Neural cell (in vitro differentiated cells): ENCODE measurements at regions not wholly inside any gene's neighbourhood (a gene's known extent, or its start where the extent isn't known, plus 50 kb on each side); places are given as distances from the start of the nearest gene placed in this dataset.

ENCODE experiments used
- H2AFZ ChIP-seq: fragments of 200-600, 300-800 bp; sonication (generic), shearing (Covaris generic); 2 replicates; pipeline ENCODE4 v1.6.0; 2014; ENCODE audit warnings: low read depth, mild to moderate bottlenecking, antibody characterized with exemption, low read length, moderate library complexity
- H3F3A ChIP-seq: fragments of 200-600 bp; shearing (Covaris generic); 2 replicates; pipeline ENCODE4 v1.6.1; 2016; ENCODE audit warnings: mild to moderate bottlenecking, moderate library complexity, mixed read lengths, antibody characterized with exemption, low read length; ENCODE audit not compliant: insufficient read depth, poor library complexity, severe bottlenecking
- H3K27ac ChIP-seq: fragments of 200-600, 300-800 bp; sonication (generic), shearing (Covaris generic); 2 replicates; pipeline ENCODE4 v1.5.1; 2014; ENCODE audit warnings: mild to moderate bottlenecking, low read length, moderate library complexity
- H3K27me3 ChIP-seq: fragments of 300-800, 200-600 bp; sonication (generic), shearing (Covaris generic); 2 replicates; pipeline ENCODE4 v1.6.0; 2014; ENCODE audit warnings: mild to moderate bottlenecking, low read depth, low read length, moderate library complexity; ENCODE audit not compliant: insufficient read depth
- H3K36me3 ChIP-seq: fragments of 300-800, 200-600 bp; sonication (generic), shearing (Covaris generic); 2 replicates; pipeline ENCODE4 v1.5.1; 2014; ENCODE audit warnings: mild to moderate bottlenecking, antibody characterized with exemption, low read length, moderate library complexity; ENCODE audit not compliant: insufficient read depth
- H3K4me2 ChIP-seq: fragments of 300-800, 200-600 bp; sonication (generic), shearing (Covaris generic); 2 replicates; pipeline ENCODE4 v1.6.0; 2014; ENCODE audit warnings: mild to moderate bottlenecking, low read length
- H3K4me3 ChIP-seq: fragments of 300-800, 200-600 bp; sonication (generic), shearing (Covaris generic); 2 replicates; pipeline ENCODE4 v1.5.1; 2014; ENCODE audit warnings: mild to moderate bottlenecking, low read length, moderate library complexity
- H3K79me2 ChIP-seq: fragments of 200-600 bp; shearing (Covaris generic); replicated peaks from 2 replicates; pipeline ENCODE4 v1.6.0; 2014; ENCODE audit warnings: mild to moderate bottlenecking, low read length, moderate library complexity; ENCODE audit not compliant: insufficient read depth
- H3K9ac ChIP-seq: fragments of 300-800, 200-600 bp; sonication (generic), shearing (Covaris generic); 2 replicates; pipeline ENCODE4 v1.6.1; 2016; ENCODE audit warnings: mild to moderate bottlenecking, low read length, mixed read lengths
- H3K9me2 ChIP-seq: fragments of 200-600 bp; shearing (Covaris generic); 2 replicates; pipeline ENCODE4 v1.6.1; 2016; ENCODE audit warnings: mild to moderate bottlenecking, low read length, mixed read lengths; ENCODE audit not compliant: insufficient read depth
- H3K9me3 ChIP-seq: fragments of 200-600, 300-800 bp; sonication (generic), shearing (Covaris generic); 2 replicates; pipeline ENCODE4 v1.6.1; 2016; ENCODE audit warnings: mild to moderate bottlenecking, mixed run types, low read length, moderate library complexity, mixed read lengths
- H4K20me1 ChIP-seq: fragments of 200-600 bp; shearing (Covaris generic); 2 replicates; pipeline ENCODE4 v1.6.1; 2016; ENCODE audit warnings: mild to moderate bottlenecking, mixed run types; ENCODE audit not compliant: insufficient read depth
- CTCF ChIP-seq: fragments of 450-650 bp; IDR thresholded peaks from 2 replicates; pipeline ENCODE4 v1.5.1; 2014; ENCODE audit warnings: antibody characterized with exemption, mild to moderate bottlenecking, moderate library complexity; ENCODE audit not compliant: poor library complexity, severe bottlenecking
- EP300 ChIP-seq: fragments of 450-650 bp; conservative IDR thresholded peaks from 2 replicates; pipeline ENCODE4 v1.6.1; 2014; ENCODE audit warnings: antibody characterized with exemption, mild to moderate bottlenecking, moderate library complexity; ENCODE audit not compliant: poor library complexity, severe bottlenecking
- EZH2 ChIP-seq: fragments of 200-600, 300-800 bp; shearing (Covaris generic), sonication (generic); IDR thresholded peaks from 2 replicates; pipeline ENCODE4 v1.6.1; 2014; ENCODE audit warnings: antibody characterized with exemption, low read length, borderline replicate concordance, mild to moderate bottlenecking; ENCODE audit not compliant: insufficient read depth, poor library complexity, severe bottlenecking
- MXI1 ChIP-seq: fragments of 450-650 bp; conservative IDR thresholded peaks from 2 replicates; pipeline ENCODE4 v1.6.1; 2014; ENCODE audit warnings: antibody characterized with exemption, mild to moderate bottlenecking; ENCODE audit not compliant: poor library complexity, severe bottlenecking
- POLR2AphosphoS5 ChIP-seq: IDR thresholded peaks from 2 replicates; pipeline ENCODE4 v1.6.1; 2012
- RAD21 ChIP-seq: fragments of 450-650 bp; conservative IDR thresholded peaks from 2 replicates; pipeline ENCODE4 v1.6.1; 2014; ENCODE audit warnings: antibody characterized with exemption, mild to moderate bottlenecking, moderate library complexity
- SMC3 ChIP-seq: fragments of 450-650 bp; conservative IDR thresholded peaks from 2 replicates; pipeline ENCODE4 v1.6.1; 2014; ENCODE audit warnings: antibody characterized with exemption, mild to moderate bottlenecking, moderate library complexity; ENCODE audit not compliant: poor library complexity
- TAF1 ChIP-seq: IDR thresholded peaks from 2 replicates; pipeline ENCODE4 v1.6.1; 2012; ENCODE audit warnings: low read depth
- TF ChIP-seq, protein P1 (sequence below): IDR thresholded peaks from 2 replicates; pipeline ENCODE4 v1.6.1; 2012; ENCODE audit warnings: borderline replicate concordance

DNA sequence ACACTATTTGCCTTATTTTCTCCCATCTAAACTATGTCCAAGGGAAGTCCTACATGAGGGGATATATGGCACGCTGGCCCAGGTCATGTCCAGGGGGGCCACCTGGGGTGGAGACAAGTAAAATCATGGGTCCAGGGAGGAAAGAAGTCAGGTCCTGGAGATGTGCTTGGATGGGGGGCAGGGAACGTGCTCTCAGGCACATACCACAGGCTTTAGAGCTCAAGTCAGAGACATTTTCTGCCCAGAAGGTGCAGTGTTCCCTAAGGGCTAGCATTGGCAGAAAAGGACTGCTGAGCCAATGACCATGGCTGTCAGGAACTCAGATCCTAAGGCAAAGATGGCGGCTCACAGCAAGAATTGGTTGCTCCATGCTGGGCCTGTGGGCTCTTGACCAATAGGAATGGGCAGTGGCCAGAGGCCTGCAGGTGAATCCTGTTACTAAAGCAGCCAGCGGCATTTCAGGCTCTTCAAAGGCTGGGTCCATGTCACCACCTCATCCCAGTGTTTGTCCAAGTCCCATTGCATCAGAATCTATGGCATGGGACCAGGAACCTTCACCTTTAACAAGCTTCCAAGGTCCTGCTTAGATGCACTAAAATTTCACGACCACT is 175.0 kb downstream of the RPLP1 start:
- H3K27ac ChIP-seq: no peak overlapping the region
- H3K4me2 ChIP-seq: no peak overlapping the region
- TF ChIP-seq POLR2AphosphoS5 (no peak), TAF1 (no peak), SMC3 (no peak), EP300 (no peak), EZH2 (no peak), RAD21 (no peak), CTCF (no peak), MXI1 (no peak)
- TF ChIP-seq, protein P1, sequence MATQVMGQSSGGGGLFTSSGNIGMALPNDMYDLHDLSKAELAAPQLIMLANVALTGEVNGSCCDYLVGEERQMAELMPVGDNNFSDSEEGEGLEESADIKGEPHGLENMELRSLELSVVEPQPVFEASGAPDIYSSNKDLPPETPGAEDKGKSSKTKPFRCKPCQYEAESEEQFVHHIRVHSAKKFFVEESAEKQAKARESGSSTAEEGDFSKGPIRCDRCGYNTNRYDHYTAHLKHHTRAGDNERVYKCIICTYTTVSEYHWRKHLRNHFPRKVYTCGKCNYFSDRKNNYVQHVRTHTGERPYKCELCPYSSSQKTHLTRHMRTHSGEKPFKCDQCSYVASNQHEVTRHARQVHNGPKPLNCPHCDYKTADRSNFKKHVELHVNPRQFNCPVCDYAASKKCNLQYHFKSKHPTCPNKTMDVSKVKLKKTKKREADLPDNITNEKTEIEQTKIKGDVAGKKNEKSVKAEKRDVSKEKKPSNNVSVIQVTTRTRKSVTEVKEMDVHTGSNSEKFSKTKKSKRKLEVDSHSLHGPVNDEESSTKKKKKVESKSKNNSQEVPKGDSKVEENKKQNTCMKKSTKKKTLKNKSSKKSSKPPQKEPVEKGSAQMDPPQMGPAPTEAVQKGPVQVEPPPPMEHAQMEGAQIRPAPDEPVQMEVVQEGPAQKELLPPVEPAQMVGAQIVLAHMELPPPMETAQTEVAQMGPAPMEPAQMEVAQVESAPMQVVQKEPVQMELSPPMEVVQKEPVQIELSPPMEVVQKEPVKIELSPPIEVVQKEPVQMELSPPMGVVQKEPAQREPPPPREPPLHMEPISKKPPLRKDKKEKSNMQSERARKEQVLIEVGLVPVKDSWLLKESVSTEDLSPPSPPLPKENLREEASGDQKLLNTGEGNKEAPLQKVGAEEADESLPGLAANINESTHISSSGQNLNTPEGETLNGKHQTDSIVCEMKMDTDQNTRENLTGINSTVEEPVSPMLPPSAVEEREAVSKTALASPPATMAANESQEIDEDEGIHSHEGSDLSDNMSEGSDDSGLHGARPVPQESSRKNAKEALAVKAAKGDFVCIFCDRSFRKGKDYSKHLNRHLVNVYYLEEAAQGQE: no peak
- H3K36me3 ChIP-seq: no peaks in the 10 kb centered on the region
- no peak overlapping the region for H3K4me3 ChIP-seq
- no peaks in the 10 kb centered on the region for H3K9me3 ChIP-seq
- no peaks in the 10 kb centered on the region for H4K20me1 ChIP-seq
- H3K79me2 ChIP-seq: no peaks in the 10 kb centered on the region
- H3K9ac ChIP-seq: no peak overlapping the region
- H2AFZ ChIP-seq: no peak overlapping the region
- no peaks in the 10 kb centered on the region for H3K27me3 ChIP-seq
- H3K9me2 ChIP-seq: no peaks in the 10 kb centered on the region
- H3F3A ChIP-seq: no peaks in the 10 kb centered on the region

- Histone ChIP-seq H3K27me3 (no peaks in the 10 kb centered on the region), H3K9me2 (no peaks in the 10 kb centered on the region), H2AFZ (no peak overlapping the region), H3K79me2 (no peaks in the 10 kb centered on the region), H3K36me3 (no peaks in the 10 kb centered on the region), H3K9ac (no peak overlapping the region), H3K27ac (no peak overlapping the region), H4K20me1 (no peaks in the 10 kb centered on the region), H3K4me3 (no peak overlapping the region), H3K4me2 (no peak overlapping the region), H3K9me3 (no peaks in the 10 kb centered on the region), H3F3A (no peaks in the 10 kb centered on the region)
- TF ChIP-seq TAF1 (no peak), EZH2 (no peak), POLR2AphosphoS5 (no peak), SMC3 (no peak), CTCF (no peak), EP300 (no peak), RAD21 (no peak), MXI1 (no peak)
- TF ChIP-seq, protein P1: no peak
Measured at GRCh38 chr15:69628256-69629093, 175.9 kb downstream of the RPLP1 start.
